ENCODE measurements at regions not wholly inside any gene's neighbourhood (a gene's known extent, or its start where the extent isn't known, plus 50 kb on each side); places are given as distances from the start of the nearest gene placed in this dataset.

DNA sequence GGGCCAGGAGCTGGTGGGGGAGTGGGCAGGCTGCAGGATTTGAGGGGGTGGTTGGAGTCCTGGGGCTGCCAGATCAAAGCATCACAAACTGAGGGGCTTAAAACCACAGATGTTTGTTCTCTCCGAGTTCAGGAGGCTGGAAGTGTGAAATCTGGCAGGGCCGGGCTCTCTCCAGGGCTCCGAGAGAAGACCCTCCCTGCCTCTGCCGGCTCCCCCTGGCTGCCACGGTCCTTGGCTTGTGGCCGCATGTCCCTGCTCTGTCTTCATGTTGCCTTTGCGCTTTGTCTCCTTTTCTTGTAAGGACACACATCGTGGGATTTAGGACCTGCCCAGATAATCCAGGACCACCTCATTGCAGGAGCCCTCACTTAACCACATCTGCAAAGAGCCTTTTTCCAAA is 139.8 kb upstream of the GSE1 start:
- no peak for DNase-seq (ENCODE audit: low read depth in 2 of 2)

- no peak for DNase-seq (ENCODE audit: low read depth in 2 of 2)
Measured at GRCh38 chr16:85473909-85474620, 139.1 kb upstream of the GSE1 start.

DNA sequence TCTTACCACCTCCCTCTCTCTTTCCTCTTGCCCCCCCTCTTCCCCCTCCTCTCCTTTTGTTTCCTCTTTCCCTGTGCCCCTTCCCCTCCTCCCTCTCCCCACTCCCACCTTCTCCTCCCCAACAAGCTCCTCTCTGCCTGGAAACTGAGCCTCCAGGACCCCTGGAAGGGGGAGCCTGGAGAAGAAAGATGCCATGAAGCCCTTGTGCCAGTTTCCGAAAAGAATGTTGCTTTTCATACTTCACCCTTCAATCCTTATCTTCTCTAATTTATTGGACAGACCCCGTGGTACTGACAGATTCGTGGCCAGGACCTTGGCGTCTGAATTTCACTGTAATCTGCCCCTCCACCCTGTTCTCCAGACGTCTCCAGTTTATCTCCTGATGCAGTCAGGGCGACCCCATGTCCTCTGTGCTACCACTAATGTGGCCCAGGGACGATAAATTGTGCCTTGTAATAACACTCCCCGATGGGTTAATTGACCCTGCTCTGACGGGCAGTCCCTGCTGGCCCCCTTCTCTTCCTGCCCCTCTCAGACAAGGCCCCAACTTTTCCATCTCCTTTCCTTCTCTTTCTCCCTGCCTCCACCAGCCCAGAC is 138.4 kb upstream of the GSE1 start:
- no peak for DNase-seq (ENCODE audit: low read depth in 2 of 2)

- DNase-seq (ENCODE audit: low read depth in 2 of 2): no peak
Measured at GRCh38 chr16:85475233-85475632, 137.9 kb upstream of the GSE1 start.

DNA sequence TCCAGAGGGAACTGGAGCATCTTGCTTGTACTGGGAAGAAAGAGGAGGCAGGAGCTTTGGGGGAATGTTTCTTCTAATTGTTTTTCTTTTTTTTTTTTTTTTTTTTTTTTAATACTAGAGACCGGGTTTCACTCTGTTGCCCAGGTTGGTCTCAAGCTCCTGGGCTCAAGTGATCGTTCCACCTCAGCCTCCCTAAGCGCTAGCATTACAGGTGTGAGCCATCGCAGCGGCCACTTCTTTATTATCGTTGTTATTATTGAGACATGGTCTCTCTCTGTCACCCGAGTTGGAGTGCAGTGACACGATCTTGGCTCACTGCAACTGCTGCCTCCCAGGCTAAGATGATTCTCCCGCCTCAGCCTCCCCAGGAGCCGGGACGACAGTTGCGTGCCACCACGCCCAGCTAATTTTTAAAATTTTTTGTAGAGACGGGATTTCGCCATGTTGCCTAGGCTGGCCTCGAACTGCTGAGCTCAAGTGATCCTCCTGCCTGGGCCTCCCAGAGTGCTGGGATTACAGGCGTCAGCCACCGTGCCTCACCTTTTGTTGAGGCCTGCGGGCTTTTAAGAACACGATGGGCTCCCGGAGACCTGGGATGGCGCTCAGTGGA is 137.3 kb upstream of the GSE1 start:
- no peak for DNase-seq (ENCODE audit: low read depth in 2 of 2)

DNA sequence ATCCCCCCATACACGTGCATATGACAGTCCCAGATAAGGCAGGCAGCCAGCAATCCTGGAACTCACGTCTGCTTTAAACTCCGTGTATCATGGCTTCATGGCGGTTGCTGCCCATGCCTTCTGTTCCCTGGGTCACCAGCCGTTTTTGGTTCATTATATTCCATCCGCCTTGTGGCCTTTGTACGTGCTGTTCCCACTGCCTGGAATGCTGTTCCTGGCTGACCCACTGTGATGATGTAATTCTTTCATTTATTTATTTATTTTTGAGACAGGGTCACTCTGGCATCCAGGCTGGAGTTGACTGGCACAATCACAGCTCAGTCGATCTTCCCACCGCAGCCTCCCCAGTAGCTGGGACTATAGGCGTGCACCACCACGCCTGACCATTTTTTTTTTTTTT is 136.7 kb upstream of the GSE1 start:
- no peak for DNase-seq (ENCODE audit: low read depth in 2 of 2)

- no peak for DNase-seq (ENCODE audit: low read depth in 2 of 2)
Measured at GRCh38 chr16:85477801-85478363, 135.2 kb upstream of the GSE1 start.

DNA sequence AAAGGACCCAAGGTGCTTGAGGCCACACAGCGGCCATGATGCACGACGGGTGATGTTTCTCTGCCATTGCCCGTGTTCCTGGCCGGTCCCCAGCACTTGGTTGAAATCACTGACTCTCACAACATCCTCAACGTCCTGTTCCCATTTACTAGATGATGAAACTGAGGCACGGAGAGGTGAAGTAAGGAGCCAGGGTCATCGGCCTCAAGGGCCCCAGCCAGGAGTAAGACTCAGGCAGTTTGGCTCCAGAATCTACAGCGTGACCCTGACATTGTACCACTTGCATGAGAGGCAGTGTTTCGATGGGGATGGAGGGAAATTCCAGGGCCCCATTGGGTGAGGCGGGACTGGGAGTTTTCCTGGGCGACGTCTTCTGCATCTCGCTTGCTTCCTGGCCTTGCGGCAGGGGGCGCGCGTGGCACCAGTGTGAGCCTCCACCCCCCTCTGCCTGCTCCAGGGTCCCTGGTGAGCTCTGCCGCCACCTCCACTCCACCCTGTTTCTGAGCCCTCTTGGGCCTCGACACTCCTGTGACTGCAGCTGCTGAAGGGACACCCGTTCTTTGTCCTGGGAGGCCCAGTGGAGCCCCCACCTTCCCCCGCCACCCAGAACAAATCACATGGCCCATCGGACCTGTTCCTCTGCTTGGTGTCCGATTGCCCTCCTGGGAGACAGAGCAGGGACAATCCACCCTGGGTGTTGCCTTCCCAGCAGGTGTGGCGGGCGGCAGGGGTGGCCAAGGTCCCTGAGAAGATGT is 133.0 kb upstream of the GSE1 start:
- peak in 1 of 2 donors; percentile 6 for DNase-seq (ENCODE audit: low read depth in 2 of 2)

GRCh38 chr16:85480727-85481101 is 132.4 kb upstream of the GSE1 start:
- no peak for DNase-seq (ENCODE audit: low read depth in 2 of 2)

DNA sequence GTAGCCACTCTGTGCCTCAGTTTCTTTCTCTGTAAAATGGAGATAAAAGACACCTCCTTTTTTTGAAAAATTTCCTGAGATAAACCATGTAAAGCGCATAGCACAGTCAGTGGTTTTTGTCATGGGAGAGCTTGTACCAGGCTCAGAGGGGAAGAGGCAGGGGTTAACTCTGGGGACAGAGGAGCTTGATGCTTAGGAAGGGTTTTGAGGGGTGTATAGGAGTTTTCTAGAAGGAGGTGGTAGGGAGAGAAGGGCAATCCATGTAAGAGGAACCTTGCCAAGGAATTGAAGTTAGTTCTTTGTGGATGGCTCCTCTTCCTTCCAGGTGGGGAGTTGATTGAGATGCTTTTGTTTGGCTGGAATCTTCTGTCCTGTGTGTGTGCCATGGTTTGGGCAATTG is 131.9 kb upstream of the GSE1 start:
- DNase-seq (ENCODE audit: low read depth in 2 of 2): no peak

DNA sequence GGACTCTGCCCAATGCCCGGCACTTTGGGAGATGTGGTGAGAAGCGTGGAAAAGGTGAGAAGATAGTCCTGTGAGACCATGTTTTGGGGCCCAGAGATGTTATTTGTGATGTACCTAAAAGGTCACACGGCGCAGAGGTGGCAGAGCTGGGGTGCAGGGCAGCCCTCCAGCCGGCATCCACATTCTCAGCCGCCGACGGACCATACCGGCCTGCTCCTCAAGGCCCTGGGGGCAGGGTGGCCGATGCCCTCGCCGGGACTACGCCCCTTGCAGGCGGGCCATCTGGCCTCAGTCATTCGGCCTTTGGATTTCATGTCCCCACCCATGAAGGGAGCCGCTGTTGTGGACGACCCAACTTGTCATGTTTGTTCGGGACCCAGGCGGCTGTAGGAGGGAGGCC is 131.4 kb upstream of the GSE1 start:
- DNase-seq (ENCODE audit: low read depth in 2 of 2): no peak

DNA sequence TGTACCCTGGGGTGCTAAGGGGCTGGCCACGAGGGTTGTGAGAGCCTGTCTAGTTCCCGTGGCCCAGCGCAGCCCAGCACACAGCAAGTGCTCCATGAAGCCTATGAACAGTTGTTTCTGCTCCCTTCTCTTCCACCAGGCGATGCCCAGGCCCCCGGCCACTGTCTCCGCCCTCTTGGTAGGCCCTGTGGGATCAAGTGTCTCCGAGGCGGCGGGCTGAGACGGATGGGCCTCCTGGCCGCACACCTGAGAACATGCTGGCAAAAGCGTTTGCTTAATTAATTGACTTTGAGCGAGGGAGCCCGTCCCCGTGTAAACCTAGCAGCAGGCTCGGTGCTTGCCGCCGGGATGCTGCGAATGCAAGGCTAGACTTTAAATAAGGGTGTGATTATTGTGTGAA is 129.7 kb upstream of the GSE1 start:
- DNase-seq (ENCODE audit: low read depth in 2 of 2): no peak

GRCh38 chr16:85484347-85485300 is 128.5 kb upstream of the GSE1 start:
- no peak for DNase-seq (ENCODE audit: low read depth in 2 of 2)

- DNase-seq (ENCODE audit: low read depth in 2 of 2): no peak
Measured at GRCh38 chr16:85485379-85485778, 127.7 kb upstream of the GSE1 start.

DNA sequence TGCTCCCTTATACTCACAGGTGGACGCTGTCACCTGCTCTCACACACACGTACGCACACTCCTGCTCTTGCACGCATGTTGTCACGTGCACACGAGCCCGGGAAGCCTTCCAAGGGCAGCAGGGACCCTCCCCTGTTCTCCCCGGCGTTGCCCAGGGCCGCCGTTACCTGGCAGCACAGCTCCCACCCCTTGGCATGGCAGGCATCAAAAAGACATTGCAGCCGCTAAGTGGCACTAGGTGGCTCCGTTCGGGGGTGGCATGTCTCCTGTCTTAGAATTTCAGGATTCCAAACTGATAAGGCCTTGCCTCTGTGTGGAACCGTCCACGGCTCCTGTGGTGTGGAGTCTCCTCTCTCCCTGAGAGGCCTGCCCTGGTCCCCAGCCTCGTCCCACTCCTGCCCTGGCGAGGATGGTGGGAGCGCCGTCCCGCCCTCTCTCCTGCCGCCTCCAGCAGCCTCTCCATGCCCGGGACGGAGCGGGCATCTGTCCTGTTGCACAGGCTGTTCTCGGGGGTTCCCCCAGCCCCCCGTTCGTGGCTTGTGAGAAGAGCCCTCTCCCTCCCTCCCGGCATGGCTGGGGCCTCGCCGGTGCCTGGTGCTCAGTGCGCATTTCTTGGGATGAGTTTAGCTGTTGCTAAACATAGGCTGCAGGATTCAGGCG is 126.7 kb upstream of the GSE1 start:
- DNase-seq (ENCODE audit: low read depth in 2 of 2): no peak

- no peak for DNase-seq (ENCODE audit: low read depth in 2 of 2)
Measured at GRCh38 chr16:85488414-85488813, 124.7 kb upstream of the GSE1 start.

DNA sequence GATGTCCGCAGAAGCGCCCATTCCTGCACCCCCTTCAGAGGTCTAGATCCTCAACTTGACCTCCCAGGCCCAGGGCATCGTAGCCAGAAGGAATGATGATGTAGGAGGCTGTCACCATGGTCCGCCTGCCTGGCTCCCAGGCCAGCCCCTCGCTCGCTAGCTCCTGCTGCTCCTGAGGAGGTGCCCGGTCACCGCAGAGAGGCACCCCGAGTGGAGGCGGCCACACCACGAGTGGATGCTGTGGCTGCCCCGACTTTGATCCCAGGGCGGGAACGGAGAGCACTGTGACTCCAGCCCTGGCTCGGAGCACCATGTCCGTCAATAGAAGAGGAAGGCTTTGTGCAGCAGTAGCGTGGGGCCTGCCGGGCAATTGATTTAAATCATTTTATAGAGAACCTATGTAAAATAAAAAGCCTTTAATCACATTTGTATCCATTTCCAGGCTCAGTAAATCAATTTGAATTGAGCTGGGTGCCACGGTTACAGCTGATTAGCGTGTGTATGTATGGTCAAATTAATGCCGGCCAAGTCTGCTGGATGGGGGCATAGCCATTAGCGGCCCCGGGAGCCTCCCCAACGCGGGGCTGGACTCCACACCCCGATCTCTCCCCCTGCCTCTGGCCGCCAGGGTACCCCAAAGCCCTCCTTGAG is 122.6 kb upstream of the GSE1 start:
- DNase-seq (ENCODE audit: low read depth in 2 of 2): no peak

- peak; percentile 17 to 41 for DNase-seq (ENCODE audit: low read depth in 2 of 2)
Measured at GRCh38 chr16:85491058-85491771, 121.9 kb upstream of the GSE1 start.

DNA sequence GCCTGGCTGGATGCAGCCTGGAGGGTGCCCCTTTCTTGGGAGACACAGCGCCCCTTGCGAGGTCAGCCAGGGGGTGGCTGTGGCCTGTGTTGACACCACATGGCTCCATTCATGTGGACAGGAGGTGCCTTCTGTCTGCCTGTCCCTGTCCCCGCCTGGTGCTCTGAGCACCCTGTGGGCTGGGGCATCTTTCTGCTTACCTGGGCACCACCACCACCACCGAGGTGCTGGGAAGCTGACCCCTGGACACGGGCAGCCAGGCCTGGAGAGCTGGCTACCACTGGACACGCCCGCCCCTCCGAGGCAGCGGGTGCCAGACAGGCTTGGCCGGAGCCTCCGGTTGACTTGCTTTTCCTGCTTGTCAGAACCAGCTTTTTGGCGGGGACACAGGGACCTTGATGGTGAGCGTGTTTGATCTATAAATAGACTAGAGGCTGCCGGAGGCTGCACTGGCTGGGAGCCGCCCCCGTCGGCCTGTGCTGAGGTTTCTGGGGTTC is 121.3 kb upstream of the GSE1 start:
- no peak for DNase-seq (ENCODE audit: low read depth in 2 of 2)

Measured in activated CD4-positive, alpha-beta T cell treated with anti-CD3 and anti-CD28 coated beads for 24 hours (primary cell).